GM12878 (cell line): ENCODE measurements at regions not wholly inside any gene's neighbourhood (a gene's known extent, or its start where the extent isn't known, plus 50 kb on each side); places are given as distances from the start of the nearest gene placed in this dataset.

Source experiments
- ATAC-seq: fragments of 200-7000 bp; cut with Tn5 transposase; 3 replicates; pipeline ENCODE4 v1.9.1; 2020; ENCODE audit warnings: mild to moderate bottlenecking, moderate library complexity
- BruUV-seq: library from RNA; stranded (reverse); fragments of 400-500 nt; replicated peaks from 2 replicates; lab custom pipeline; 2021; lab: Mats Ljungman, UMichigan
- CTCF ChIA-PET: fragments of 300-600 bp; sonication (Branson Sonifier 250); formaldehyde crosslinking; extraction: SDS; loops from one replicate; lab custom pipeline; 2021; ENCODE audit warnings: inconsistent platforms; lab: Yijun Ruan, JAX
- POLR2A ChIA-PET: fragments of 350-600 bp; formaldehyde crosslinking; extraction: SDS; loops from one replicate; lab custom pipeline; 2021; ENCODE audit warnings: inconsistent platforms; lab: Charles Lee
- RAD21 ChIA-PET: fragments of 300-600 bp; sonication (Branson Sonifier 250); formaldehyde crosslinking; loops from one replicate; lab custom pipeline; 2023; ENCODE audit warnings: antibody characterized with exemption; ENCODE audit not compliant: unreplicated experiment; lab: Charles Lee
- SMC1A ChIA-PET: fragments of 300-600 bp; sonication (Branson Sonifier 250); formaldehyde crosslinking; loops from one replicate; lab custom pipeline; 2023; ENCODE audit not compliant: unreplicated experiment, uncharacterized antibody; lab: Charles Lee
- DNase-seq: peaks from one replicate; pipeline ENCODE4 v3.0.0-alpha.2; 2011; ENCODE audit warnings: low read depth, low spot score
- FAIRE-seq: peaks from 3 replicates; lab custom pipeline; 2011; peaks lifted over from hg19 to GRCh38; lab: Jason Lieb, UNC
- H2AFZ ChIP-seq: 2 replicates; pipeline ENCODE4 v1.6.0; 2011; ENCODE audit warnings: low read depth, low read length, control low read depth; ENCODE audit not compliant: control insufficient read depth
- H3K27ac ChIP-seq: 2 replicates; pipeline ENCODE4 v1.5.1; 2011; ENCODE audit warnings: control low read depth; ENCODE audit not compliant: control insufficient read depth, insufficient read depth
- H3K27me3 ChIP-seq, 2 experiments: replicated peaks in 1 of 2; 2 replicates each; pipeline versions ENCODE4 v1.6.0 to v1.6.1; 2011; ENCODE audit warnings: low read length in 1 of 2; ENCODE audit not compliant: control insufficient read depth in 2 of 2, insufficient read depth in 2 of 2
- H3K36me3 ChIP-seq, 2 experiments: 2 replicates each; pipeline ENCODE4 v1.5.1; 2011; ENCODE audit warnings: low read length in 1 of 2; ENCODE audit not compliant: control insufficient read depth in 2 of 2, insufficient read depth in 2 of 2
- H3K4me1 ChIP-seq: 2 replicates; pipeline ENCODE4 v1.6.1; 2011; ENCODE audit warnings: mild to moderate bottlenecking, low read length, moderate library complexity, mixed read lengths; ENCODE audit not compliant: control insufficient read depth, insufficient read depth
- H3K4me2 ChIP-seq: 2 replicates; pipeline ENCODE4 v1.6.0; 2011; ENCODE audit warnings: control low read depth; ENCODE audit not compliant: control insufficient read depth, insufficient read depth
- H3K4me3 ChIP-seq: fragments of 200-600 bp; sonication (generic); 2 replicates; pipeline ENCODE4 v1.5.1; 2016
- H3K79me2 ChIP-seq: 2 replicates; pipeline ENCODE4 v1.6.0; 2011; ENCODE audit warnings: low read length; ENCODE audit not compliant: control insufficient read depth, insufficient read depth
- H3K9ac ChIP-seq: 2 replicates; pipeline ENCODE4 v1.8.0; 2011; ENCODE audit warnings: low read length, control low read depth, mixed read lengths; ENCODE audit not compliant: control insufficient read depth, insufficient read depth
- H3K9me3 ChIP-seq: replicated peaks from 3 replicates; pipeline ENCODE4 v1.5.1; 2011; ENCODE audit warnings: mild to moderate bottlenecking, low read length; ENCODE audit not compliant: control insufficient read depth, insufficient read depth
- H4K20me1 ChIP-seq: 2 replicates; pipeline ENCODE4 v1.6.0; 2011; ENCODE audit not compliant: control insufficient read depth, insufficient read depth
- CHD2 ChIP-seq: IDR thresholded peaks from 2 replicates; pipeline ENCODE4 v1.6.1; 2011; ENCODE audit warnings: low read depth, low read length, improper control_type of control experiment, borderline replicate concordance
- IKZF1 ChIP-seq: fragments of 450-650 bp; conservative IDR thresholded peaks from 2 replicates; pipeline ENCODE4 v1.6.1; 2017; ENCODE audit warnings: antibody characterized with exemption, mild to moderate bottlenecking
- IRF4 ChIP-seq: IDR thresholded peaks from 2 replicates; pipeline ENCODE4 v1.6.1; 2011; ENCODE audit warnings: low read depth, low read length
- MTA3 ChIP-seq: IDR thresholded peaks from 2 replicates; pipeline ENCODE4 v1.6.1; 2012; ENCODE audit warnings: low read length, inconsistent platforms, borderline replicate concordance
- NFYB ChIP-seq: IDR thresholded peaks from 2 replicates; pipeline ENCODE4 v1.6.1; 2011; ENCODE audit warnings: low read depth, mild to moderate bottlenecking, low read length, improper control_type of control experiment, moderate library complexity; ENCODE audit not compliant: insufficient read depth
- RELA ChIP-seq: fragments of 450-650 bp; IDR thresholded peaks from 2 replicates; pipeline ENCODE4 v1.8.0; 2014; ENCODE audit warnings: borderline replicate concordance; ENCODE audit not compliant: partially characterized antibody
- ZNF384 ChIP-seq: IDR thresholded peaks from 2 replicates; pipeline ENCODE4 v1.6.1; 2012; ENCODE audit warnings: low read depth, mild to moderate bottlenecking, low read length, improper control_type of control experiment, borderline replicate concordance
- WGBS: methylation state at CpG from one replicate; pipeline ENCODE4 v1.1.6; 2016; ENCODE audit warnings: low lambda C conversion rate; ENCODE audit not compliant: insufficient replicate concordance, insufficient coverage; ENCODE audit errors: missing lambda C conversion rate; 5-methylcytosine and 5-hydroxymethylcytosine counted together
- in situ Hi-C: fragments of 300-500 bp; cut with MboI; formaldehyde crosslinking; loops from 9 replicates; pipeline ENCODE4 v1.14.3; 2018; ENCODE audit warnings: mixed read lengths
- intact Hi-C: fragments of 100-400 bp; cut with micrococcal nuclease; formaldehyde crosslinking; loops from one replicate; pipeline ENCODE4 v1.14.2; 2022; ENCODE audit not compliant: unreplicated experiment
- TF ChIP-seq, protein P1 (sequence below): fragments of 450-650 bp; formaldehyde crosslinking; IDR thresholded peaks from 2 replicates; pipeline ENCODE4 v1.4.0; 2022; ENCODE audit warnings: mild to moderate bottlenecking, moderate library complexity
- TF ChIP-seq, protein P2 (sequence below): fragments of 450-650 bp; IDR thresholded peaks from 2 replicates; pipeline ENCODE4 v1.6.1; 2016; ENCODE audit warnings: mild to moderate bottlenecking
- TF ChIP-seq, protein P3 (sequence below): fragments of 150-350 bp; IDR thresholded peaks from 2 replicates; pipeline ENCODE4 v1.6.1; 2016; ENCODE audit warnings: low read depth, low read length
- TF ChIP-seq, protein P4 (sequence below): fragments of 450-650 bp; IDR thresholded peaks from 2 replicates; pipeline ENCODE4 v1.6.1; 2017; ENCODE audit warnings: borderline replicate concordance

DNA sequence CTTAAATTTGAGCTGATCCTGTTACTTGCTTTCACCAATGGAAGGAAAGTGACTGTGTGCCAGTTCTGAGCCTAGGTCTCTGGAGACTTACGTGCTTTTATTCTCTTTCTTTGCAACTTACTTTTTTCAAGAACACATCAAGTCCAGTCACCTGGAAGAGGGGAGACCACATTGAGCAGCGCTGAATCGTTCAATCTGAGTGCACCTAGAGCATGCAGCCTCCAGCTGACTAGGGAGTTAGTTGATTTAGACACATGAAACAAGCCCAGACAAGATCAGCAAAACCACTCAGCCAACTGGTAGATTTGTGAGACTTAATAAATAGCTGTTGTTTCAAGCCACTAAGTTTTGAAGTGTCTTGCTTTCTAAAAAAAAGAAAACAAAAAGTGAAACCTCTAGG lies 1014.8 kb upstream of the FBXO33 start:
- TF ChIP-seq, protein P1, sequence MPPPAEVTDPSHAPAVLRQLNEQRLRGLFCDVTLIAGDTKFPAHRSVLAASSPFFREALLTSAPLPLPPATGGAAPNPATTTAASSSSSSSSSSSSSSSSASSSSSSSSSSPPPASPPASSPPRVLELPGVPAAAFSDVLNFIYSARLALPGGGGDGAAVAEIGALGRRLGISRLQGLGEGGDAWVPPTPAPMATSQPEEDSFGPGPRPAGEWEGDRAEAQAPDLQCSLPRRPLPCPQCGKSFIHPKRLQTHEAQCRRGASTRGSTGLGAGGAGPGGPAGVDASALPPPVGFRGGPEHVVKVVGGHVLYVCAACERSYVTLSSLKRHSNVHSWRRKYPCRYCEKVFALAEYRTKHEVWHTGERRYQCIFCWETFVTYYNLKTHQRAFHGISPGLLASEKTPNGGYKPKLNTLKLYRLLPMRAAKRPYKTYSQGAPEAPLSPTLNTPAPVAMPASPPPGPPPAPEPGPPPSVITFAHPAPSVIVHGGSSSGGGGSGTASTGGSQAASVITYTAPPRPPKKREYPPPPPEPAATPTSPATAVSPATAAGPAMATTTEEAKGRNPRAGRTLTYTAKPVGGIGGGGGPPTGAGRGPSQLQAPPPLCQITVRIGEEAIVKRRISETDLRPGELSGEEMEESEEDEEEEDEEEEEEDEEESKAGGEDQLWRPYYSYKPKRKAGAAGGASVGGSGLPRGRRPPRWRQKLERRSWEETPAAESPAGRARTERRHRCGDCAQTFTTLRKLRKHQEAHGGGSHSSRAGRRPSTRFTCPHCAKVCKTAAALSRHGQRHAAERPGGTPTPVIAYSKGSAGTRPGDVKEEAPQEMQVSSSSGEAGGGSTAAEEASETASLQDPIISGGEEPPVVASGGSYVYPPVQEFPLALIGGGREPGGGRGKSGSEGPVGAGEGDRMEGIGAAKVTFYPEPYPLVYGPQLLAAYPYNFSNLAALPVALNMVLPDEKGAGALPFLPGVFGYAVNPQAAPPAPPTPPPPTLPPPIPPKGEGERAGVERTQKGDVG (CRISPR knock-in tag): no peak
- TF ChIP-seq RELA (no peak), ZNF384 (no peak), NFYB (no peak), IKZF1 (no peak), IRF4 (no peak), MTA3 (no peak), CHD2 (no peak)
- TF ChIP-seq, protein P2, sequence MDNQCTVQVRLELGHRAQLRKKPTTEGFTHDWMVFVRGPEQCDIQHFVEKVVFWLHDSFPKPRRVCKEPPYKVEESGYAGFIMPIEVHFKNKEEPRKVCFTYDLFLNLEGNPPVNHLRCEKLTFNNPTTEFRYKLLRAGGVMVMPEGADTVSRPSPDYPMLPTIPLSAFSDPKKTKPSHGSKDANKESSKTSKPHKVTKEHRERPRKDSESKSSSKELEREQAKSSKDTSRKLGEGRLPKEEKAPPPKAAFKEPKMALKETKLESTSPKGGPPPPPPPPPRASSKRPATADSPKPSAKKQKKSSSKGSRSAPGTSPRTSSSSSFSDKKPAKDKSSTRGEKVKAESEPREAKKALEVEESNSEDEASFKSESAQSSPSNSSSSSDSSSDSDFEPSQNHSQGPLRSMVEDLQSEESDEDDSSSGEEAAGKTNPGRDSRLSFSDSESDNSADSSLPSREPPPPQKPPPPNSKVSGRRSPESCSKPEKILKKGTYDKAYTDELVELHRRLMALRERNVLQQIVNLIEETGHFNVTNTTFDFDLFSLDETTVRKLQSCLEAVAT: no peak
- TF ChIP-seq, protein P3, sequence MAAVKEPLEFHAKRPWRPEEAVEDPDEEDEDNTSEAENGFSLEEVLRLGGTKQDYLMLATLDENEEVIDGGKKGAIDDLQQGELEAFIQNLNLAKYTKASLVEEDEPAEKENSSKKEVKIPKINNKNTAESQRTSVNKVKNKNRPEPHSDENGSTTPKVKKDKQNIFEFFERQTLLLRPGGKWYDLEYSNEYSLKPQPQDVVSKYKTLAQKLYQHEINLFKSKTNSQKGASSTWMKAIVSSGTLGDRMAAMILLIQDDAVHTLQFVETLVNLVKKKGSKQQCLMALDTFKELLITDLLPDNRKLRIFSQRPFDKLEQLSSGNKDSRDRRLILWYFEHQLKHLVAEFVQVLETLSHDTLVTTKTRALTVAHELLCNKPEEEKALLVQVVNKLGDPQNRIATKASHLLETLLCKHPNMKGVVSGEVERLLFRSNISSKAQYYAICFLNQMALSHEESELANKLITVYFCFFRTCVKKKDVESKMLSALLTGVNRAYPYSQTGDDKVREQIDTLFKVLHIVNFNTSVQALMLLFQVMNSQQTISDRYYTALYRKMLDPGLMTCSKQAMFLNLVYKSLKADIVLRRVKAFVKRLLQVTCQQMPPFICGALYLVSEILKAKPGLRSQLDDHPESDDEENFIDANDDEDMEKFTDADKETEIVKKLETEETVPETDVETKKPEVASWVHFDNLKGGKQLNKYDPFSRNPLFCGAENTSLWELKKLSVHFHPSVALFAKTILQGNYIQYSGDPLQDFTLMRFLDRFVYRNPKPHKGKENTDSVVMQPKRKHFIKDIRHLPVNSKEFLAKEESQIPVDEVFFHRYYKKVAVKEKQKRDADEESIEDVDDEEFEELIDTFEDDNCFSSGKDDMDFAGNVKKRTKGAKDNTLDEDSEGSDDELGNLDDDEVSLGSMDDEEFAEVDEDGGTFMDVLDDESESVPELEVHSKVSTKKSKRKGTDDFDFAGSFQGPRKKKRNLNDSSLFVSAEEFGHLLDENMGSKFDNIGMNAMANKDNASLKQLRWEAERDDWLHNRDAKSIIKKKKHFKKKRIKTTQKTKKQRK: no peak
- TF ChIP-seq, protein P4, sequence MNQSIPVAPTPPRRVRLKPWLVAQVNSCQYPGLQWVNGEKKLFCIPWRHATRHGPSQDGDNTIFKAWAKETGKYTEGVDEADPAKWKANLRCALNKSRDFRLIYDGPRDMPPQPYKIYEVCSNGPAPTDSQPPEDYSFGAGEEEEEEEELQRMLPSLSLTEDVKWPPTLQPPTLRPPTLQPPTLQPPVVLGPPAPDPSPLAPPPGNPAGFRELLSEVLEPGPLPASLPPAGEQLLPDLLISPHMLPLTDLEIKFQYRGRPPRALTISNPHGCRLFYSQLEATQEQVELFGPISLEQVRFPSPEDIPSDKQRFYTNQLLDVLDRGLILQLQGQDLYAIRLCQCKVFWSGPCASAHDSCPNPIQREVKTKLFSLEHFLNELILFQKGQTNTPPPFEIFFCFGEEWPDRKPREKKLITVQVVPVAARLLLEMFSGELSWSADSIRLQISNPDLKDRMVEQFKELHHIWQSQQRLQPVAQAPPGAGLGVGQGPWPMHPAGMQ: no peak
- FAIRE-seq (no peak), DNase-seq (no peak), ATAC-seq (peak; percentile 64)
- no TSS peak for BruUV-seq
- Histone ChIP-seq H3K4me3 (no peak overlapping the region), H3K9me3 (no peaks in the 10 kb centered on the region), H2AFZ (no peak overlapping the region), H3K4me2 (no peak overlapping the region), H4K20me1 (no peaks in the 10 kb centered on the region), H3K9ac (no peak overlapping the region), H3K4me1 (no peaks in the 10 kb centered on the region), H3K27me3 (no peaks in the 10 kb centered on the region), H3K27ac (no peak overlapping the region), H3K36me3 (no peaks in the 10 kb centered on the region), H3K79me2 (no peaks in the 10 kb centered on the region)
- ChIA-PET POLR2A (no interaction called here), RAD21 (interaction anchor here (1.0 kb wide), 1 partner anchor 28 kb away, joined by 3 read pairs; no protein-coding TSS in a partner anchor), SMC1A (no interaction called here), CTCF (no interaction called here)
- 5% methylated on average over 3 of the region's 3 CpGs for WGBS
- intact Hi-C loops: no loop called here
- in situ Hi-C loops: no loop called here
